ENCODE measurements at regions not wholly inside any gene's neighbourhood (a gene's known extent, or its start where the extent isn't known, plus 50 kb on each side); places are given as distances from the start of the nearest gene placed in this dataset.

GRCh38 chr5:5951953-5952352 is 426.4 kb downstream of the MED10 start:
- no peak for DNase-seq (ENCODE audit: low read depth)
- no peaks in the 10 kb centered on the region for H3K27me3 ChIP-seq (ENCODE audit: control insufficient read depth, insufficient read depth, low read length)
- H3K4me3 ChIP-seq (ENCODE audit: low read depth, low read length) = no peak overlapping the region
- H3K36me3 ChIP-seq (ENCODE audit: control insufficient read depth, insufficient read depth, low read length) = no peaks in the 10 kb centered on the region
- TF ChIP-seq CTCF (IDR thresholded peaks at IDR 0.05; ENCODE audit: insufficient read depth, low read length, poor library complexity, severe bottlenecking) = no peak

GRCh38 chr5:5950658-5951057 is 427.7 kb downstream of the MED10 start:
- no peak for TF ChIP-seq CTCF (IDR thresholded peaks at IDR 0.05; ENCODE audit: insufficient read depth, low read length, poor library complexity, severe bottlenecking)
- DNase-seq (ENCODE audit: low read depth) = no peak
- Histone ChIP-seq H3K36me3 (ENCODE audit: control insufficient read depth, insufficient read depth, low read length) (no peaks in the 10 kb centered on the region), H3K4me3 (ENCODE audit: low read depth, low read length) (no peak overlapping the region), H3K27me3 (ENCODE audit: control insufficient read depth, insufficient read depth, low read length) (no peaks in the 10 kb centered on the region)

GRCh38 chr5:5941486-5941885 is 436.9 kb downstream of the MED10 start:
- Histone ChIP-seq H3K4me3 (ENCODE audit: low read depth, low read length) (no peak overlapping the region), H3K27me3 (ENCODE audit: control insufficient read depth, insufficient read depth, low read length) (no peaks in the 10 kb centered on the region), H3K36me3 (ENCODE audit: control insufficient read depth, insufficient read depth, low read length) (no peaks in the 10 kb centered on the region)
- DNase-seq (ENCODE audit: low read depth) = no peak
- TF ChIP-seq CTCF (IDR thresholded peaks at IDR 0.05; ENCODE audit: insufficient read depth, low read length, poor library complexity, severe bottlenecking) = no peak

GRCh38 chr5:5939759-5940370 is 438.5 kb downstream of the MED10 start:
- no peak overlapping the region for H3K4me3 ChIP-seq (ENCODE audit: low read depth, low read length)
- no peaks in the 10 kb centered on the region for H3K27me3 ChIP-seq (ENCODE audit: control insufficient read depth, insufficient read depth, low read length)
- DNase-seq (ENCODE audit: low read depth) = no peak
- no peaks in the 10 kb centered on the region for H3K36me3 ChIP-seq (ENCODE audit: control insufficient read depth, insufficient read depth, low read length)
- TF ChIP-seq CTCF (IDR thresholded peaks at IDR 0.05; ENCODE audit: insufficient read depth, low read length, poor library complexity, severe bottlenecking) = no peak

- no peak for TF ChIP-seq CTCF (IDR thresholded peaks at IDR 0.05; ENCODE audit: insufficient read depth, low read length, poor library complexity, severe bottlenecking)
- Histone ChIP-seq H3K4me3 (ENCODE audit: low read depth, low read length) (no peak overlapping the region), H3K27me3 (ENCODE audit: control insufficient read depth, insufficient read depth, low read length) (no peaks in the 10 kb centered on the region), H3K36me3 (ENCODE audit: control insufficient read depth, insufficient read depth, low read length) (no peaks in the 10 kb centered on the region)
- DNase-seq (ENCODE audit: low read depth) = no peak
Observed at GRCh38 chr5:5933651-5934050, 444.7 kb downstream of the MED10 start.

GRCh38 chr5:5932824-5933223 is 445.5 kb downstream of the MED10 start:
- no peak for TF ChIP-seq CTCF (IDR thresholded peaks at IDR 0.05; ENCODE audit: insufficient read depth, low read length, poor library complexity, severe bottlenecking)
- H3K36me3 ChIP-seq (ENCODE audit: control insufficient read depth, insufficient read depth, low read length) = no peaks in the 10 kb centered on the region
- no peaks in the 10 kb centered on the region for H3K27me3 ChIP-seq (ENCODE audit: control insufficient read depth, insufficient read depth, low read length)
- DNase-seq (ENCODE audit: low read depth) = no peak
- no peak overlapping the region for H3K4me3 ChIP-seq (ENCODE audit: low read depth, low read length)
